Fibroblast of lung (primary cell): ENCODE measurements at regions not wholly inside any gene's neighbourhood (a gene's known extent, or its start where the extent isn't known, plus 50 kb on each side); places are given as distances from the start of the nearest gene placed in this dataset.

ENCODE experiments used
- CTCF ChIP-seq, 2 donors: IDR thresholded peaks in 1 of 2; conservative IDR thresholded peaks in 1 of 2; 1 replicate in 1 of 2; 2 replicates in 1 of 2; pipeline ENCODE4 v1.5.1; 2011 to 2012; ENCODE audit warnings: low read length in 2 of 2, control low read depth in 1 of 2, inconsistent platforms in 1 of 2, low read depth in 1 of 2, mild to moderate bottlenecking in 1 of 2
- EZH2 ChIP-seq: IDR thresholded peaks from 2 replicates; pipeline ENCODE4 v1.5.1; 2012; ENCODE audit warnings: low read length, control low read depth, mild to moderate bottlenecking; ENCODE audit errors: missing control alignments

- no peak for TF ChIP-seq CTCF (conservative IDR thresholded peaks at IDR 0.05 in 1 of 2, IDR thresholded peaks at IDR 0.05 in 1 of 2; ENCODE audit: low read depth in 1 of 2, low read length in 2 of 2)
- no peak for TF ChIP-seq EZH2
Measured at GRCh38 chr1:222940095-222940494, 125.3 kb downstream of the DISP1 start.
